Esophagus muscularis mucosa (tissue), 4 donors: ENCODE measurements at regions not wholly inside any gene's neighbourhood (a gene's known extent, or its start where the extent isn't known, plus 50 kb on each side); places are given as distances from the start of the nearest gene placed in this dataset.

ENCODE experiments used
- DNase-seq: peaks from one replicate; pipeline ENCODE4 v3.0.0-alpha.2; 2017; ENCODE audit errors: extremely low spot score
- H3K27ac ChIP-seq, 4 donors: fragments of 200-600 bp; sonication (generic); replicated peaks in 1 of 4; 1 replicate in 3 of 4; 2 replicates in 1 of 4; pipeline ENCODE4 v1.5.1; 2016 to 2019; ENCODE audit warnings: mild to moderate bottlenecking in 1 of 4
- H3K27me3 ChIP-seq, 4 donors: fragments of 200-600 bp; sonication (generic); one replicate each; pipeline versions ENCODE4 v1.5.1 to v1.6.0; 2016 to 2019
- H3K36me3 ChIP-seq, 4 donors: fragments of 200-600 bp; sonication (generic); one replicate each; pipeline ENCODE4 v1.5.1; 2016 to 2019
- H3K4me1 ChIP-seq, 4 donors: fragments of 200-600 bp; sonication (generic); one replicate each; pipeline ENCODE4 v1.5.1; 2016 to 2019
- H3K4me3 ChIP-seq, 4 donors: fragments of 200-600 bp; sonication (generic); 1 replicate in 2 of 4; 2 replicates in 2 of 4; pipeline ENCODE4 v1.5.1; 2016 to 2019; ENCODE audit warnings: mild to moderate bottlenecking in 4 of 4, moderate library complexity in 1 of 4
- H3K9me3 ChIP-seq, 4 donors: fragments of 200-600 bp; sonication (generic); 1 replicate in 3 of 4; 2 replicates in 1 of 4; pipeline ENCODE4 v1.5.1; 2016 to 2019
- CTCF ChIP-seq, 3 experiments: fragments of 200-600 bp in 2 of 3; fragments of 450-650 bp in 1 of 3; sonication (generic) in 2 of 3; IDR thresholded peaks; one replicate each; pipeline ENCODE4 v1.5.1; 2017 to 2019; ENCODE audit warnings: antibody characterized with exemption in 3 of 3, mild to moderate bottlenecking in 2 of 3, moderate library complexity in 1 of 3
- EP300 ChIP-seq: sonication (generic); formaldehyde crosslinking; IDR thresholded peaks from one replicate; pipeline ENCODE4 v1.6.1; 2017; ENCODE audit warnings: antibody characterized with exemption
- POLR2A ChIP-seq: fragments of 450-650 bp; IDR thresholded peaks from one replicate; pipeline ENCODE4 v1.6.1; 2017; ENCODE audit warnings: antibody characterized with exemption, moderate library complexity, mild to moderate bottlenecking, low read depth
- POLR2AphosphoS5 ChIP-seq, 2 donors: sonication (generic); formaldehyde crosslinking; IDR thresholded peaks; one replicate each; pipeline ENCODE4 v1.6.1; 2017; ENCODE audit warnings: antibody characterized with exemption in 2 of 2
- WGBS: methylation state at CpG from one replicate; pipeline ENCODE4 v1.1.5; 2018; 5-methylcytosine and 5-hydroxymethylcytosine counted together
- intact Hi-C: fragments of 100-400 bp; cut with DNase I; formaldehyde crosslinking; loops from one replicate; pipeline ENCODE4 v1.15.1; 2023

GRCh38 chr6:1001655-1002349 is 308.9 kb upstream of the EXOC2 start:
- no peaks in the 10 kb centered on the region for H3K4me1 ChIP-seq
- DNase-seq: peak; percentile 85
- intact Hi-C loops: no loop called here
- no peak for TF ChIP-seq CTCF (IDR thresholded peaks at IDR 0.05)
- no peaks in the 10 kb centered on the region for H3K9me3 ChIP-seq
- WGBS: 83% methylated on average over 12 of the region's 12 CpGs
- H3K27ac ChIP-seq: no peak overlapping the region
- no peaks in the 10 kb centered on the region for H3K36me3 ChIP-seq
- H3K4me3 ChIP-seq: no peak overlapping the region
- H3K27me3 ChIP-seq: no peaks in the 10 kb centered on the region

GRCh38 chr6:999552-999951 is 306.6 kb upstream of the EXOC2 start:
- no peak for DNase-seq
- WGBS: 87% methylated on average over 9 of the region's 9 CpGs
- Histone ChIP-seq H3K4me3 (no peak overlapping the region), H3K27me3 (no peaks in the 10 kb centered on the region), H3K27ac (no peak overlapping the region), H3K9me3 (no peaks in the 10 kb centered on the region), H3K4me1 (no peaks in the 10 kb centered on the region), H3K36me3 (no peaks in the 10 kb centered on the region)
- intact Hi-C loops: no loop called here
- TF ChIP-seq CTCF (IDR thresholded peaks at IDR 0.05) (no peak), POLR2AphosphoS5 (IDR thresholded peaks at IDR 0.05) (no peak), POLR2A (no peak), EP300 (no peak)

- WGBS: 89% methylated on average over 10 of the region's 10 CpGs
- TF ChIP-seq EP300 (no peak), POLR2A (no peak), POLR2AphosphoS5 (IDR thresholded peaks at IDR 0.05) (no peak), CTCF (IDR thresholded peaks at IDR 0.05) (no peak)
- no peak for DNase-seq
- Histone ChIP-seq H3K4me3 (no peak overlapping the region), H3K9me3 (no peaks in the 10 kb centered on the region), H3K27ac (no peak overlapping the region), H3K36me3 (no peaks in the 10 kb centered on the region), H3K4me1 (no peaks in the 10 kb centered on the region), H3K27me3 (no peaks in the 10 kb centered on the region)
- intact Hi-C loops: no loop called here
Measured at GRCh38 chr6:998551-998950, 305.6 kb upstream of the EXOC2 start.

GRCh38 chr6:996271-996852 is 303.4 kb upstream of the EXOC2 start:
- intact Hi-C loops: no loop called here
- H3K27me3 ChIP-seq: no peaks in the 10 kb centered on the region
- DNase-seq: no peak
- 92% methylated on average over 9 of the region's 9 CpGs for WGBS
- no peak for TF ChIP-seq POLR2A
- no peak for TF ChIP-seq CTCF (IDR thresholded peaks at IDR 0.05)
- no peak for TF ChIP-seq EP300
- TF ChIP-seq POLR2AphosphoS5 (IDR thresholded peaks at IDR 0.05): no peak
- no peaks in the 10 kb centered on the region for H3K36me3 ChIP-seq
- H3K4me1 ChIP-seq: no peaks in the 10 kb centered on the region
- H3K9me3 ChIP-seq: peaks cover 0 to 10% (median under 1%) of the 10 kb centered on the region in 4 donors
- no peak overlapping the region for H3K4me3 ChIP-seq
- H3K27ac ChIP-seq: no peak overlapping the region

- Histone ChIP-seq H3K36me3 (no peaks in the 10 kb centered on the region), H3K4me1 (no peaks in the 10 kb centered on the region), H3K4me3 (no peak overlapping the region), H3K27me3 (no peaks in the 10 kb centered on the region), H3K9me3 (peaks cover 0 to 12% (median 4%) of the 10 kb centered on the region in 4 donors), H3K27ac (no peak overlapping the region)
- no peak for DNase-seq
- intact Hi-C loops: no loop called here
- no peak for TF ChIP-seq EP300
- TF ChIP-seq POLR2A: no peak
- TF ChIP-seq POLR2AphosphoS5 (IDR thresholded peaks at IDR 0.05): no peak
- no peak for TF ChIP-seq CTCF (IDR thresholded peaks at IDR 0.05)
Measured at GRCh38 chr6:991192-991591, 298.3 kb upstream of the EXOC2 start.
